ENCODE measurements at regions not wholly inside any gene's neighbourhood (a gene's known extent, or its start where the extent isn't known, plus 50 kb on each side); places are given as distances from the start of the nearest gene placed in this dataset.

GRCh38 chr5:2299388-2300220 is 416.9 kb upstream of the IRX4 start:
- no peak for DNase-seq (ENCODE audit: low read depth in 2 of 2)

GRCh38 chr5:2298781-2299180 is 416.1 kb upstream of the IRX4 start:
- DNase-seq (ENCODE audit: low read depth in 2 of 2), result no peak

GRCh38 chr5:2297991-2298390 is 415.3 kb upstream of the IRX4 start:
- no peak for DNase-seq (ENCODE audit: low read depth in 2 of 2)

GRCh38 chr5:2295476-2295875 is 412.8 kb upstream of the IRX4 start:
- no peak for DNase-seq (ENCODE audit: low read depth in 2 of 2)

- no peak for DNase-seq (ENCODE audit: low read depth in 2 of 2)
Observed at GRCh38 chr5:2293906-2294305, 411.2 kb upstream of the IRX4 start.

GRCh38 chr5:2291146-2291840 is 408.6 kb upstream of the IRX4 start:
- DNase-seq (ENCODE audit: low read depth in 2 of 2), result no peak

- DNase-seq (ENCODE audit: low read depth in 2 of 2), result no peak
Observed at GRCh38 chr5:2289380-2289779, 406.7 kb upstream of the IRX4 start.

GRCh38 chr5:2288968-2289367 is 406.2 kb upstream of the IRX4 start:
- DNase-seq (ENCODE audit: low read depth in 2 of 2), result no peak

- no peak for DNase-seq (ENCODE audit: low read depth in 2 of 2)
Observed at GRCh38 chr5:2288466-2288865, 405.7 kb upstream of the IRX4 start.

- no peak for DNase-seq (ENCODE audit: low read depth in 2 of 2)
Observed at GRCh38 chr5:2286250-2286649, 403.5 kb upstream of the IRX4 start.

- DNase-seq (ENCODE audit: low read depth in 2 of 2), result no peak
Observed at GRCh38 chr5:2284678-2285077, 402.0 kb upstream of the IRX4 start.

- DNase-seq (ENCODE audit: low read depth in 2 of 2), result no peak
Observed at GRCh38 chr5:2283481-2284045, 400.8 kb upstream of the IRX4 start.

GRCh38 chr5:2282893-2283292 is 400.2 kb upstream of the IRX4 start:
- DNase-seq (ENCODE audit: low read depth in 2 of 2), result no peak

- no peak for DNase-seq (ENCODE audit: low read depth in 2 of 2)
Observed at GRCh38 chr5:2282034-2282690, 399.4 kb upstream of the IRX4 start.

GRCh38 chr5:2281446-2281845 is 398.7 kb upstream of the IRX4 start:
- DNase-seq (ENCODE audit: low read depth in 2 of 2), result no peak

- DNase-seq (ENCODE audit: low read depth in 2 of 2), result no peak
Observed at GRCh38 chr5:2280318-2280717, 397.6 kb upstream of the IRX4 start.

GRCh38 chr5:2278825-2279456 is 396.2 kb upstream of the IRX4 start:
- no peak for DNase-seq (ENCODE audit: low read depth in 2 of 2)

- no peak for DNase-seq (ENCODE audit: low read depth in 2 of 2)
Observed at GRCh38 chr5:2277886-2278285, 395.2 kb upstream of the IRX4 start.

- no peak for DNase-seq (ENCODE audit: low read depth in 2 of 2)
Observed at GRCh38 chr5:2276101-2276500, 393.4 kb upstream of the IRX4 start.

- DNase-seq (ENCODE audit: low read depth in 2 of 2), result no peak
Observed at GRCh38 chr5:2272755-2273154, 390.0 kb upstream of the IRX4 start.

- DNase-seq (ENCODE audit: low read depth in 2 of 2), result no peak
Observed at GRCh38 chr5:2272039-2272438, 389.3 kb upstream of the IRX4 start.

- no peak for DNase-seq (ENCODE audit: low read depth in 2 of 2)
Observed at GRCh38 chr5:2271316-2271715, 388.6 kb upstream of the IRX4 start.
